ENCODE measurements at regions not wholly inside any gene's neighbourhood (a gene's known extent, or its start where the extent isn't known, plus 50 kb on each side); places are given as distances from the start of the nearest gene placed in this dataset.

- ChIA-PET CTCF (no interaction called here), POLR2A (no interaction called here)
- no peak for TF ChIP-seq CTCF (IDR thresholded peaks at IDR 0.05; ENCODE audit: low read depth, low read length)
- DNase-seq (ENCODE audit: low read depth, low spot score), result no peak
- Histone ChIP-seq H3K4me3 (ENCODE audit: low read depth, low read length) (no peak overlapping the region), H3K27me3 (ENCODE audit: control insufficient read depth, insufficient read depth, low read length) (no peaks in the 10 kb centered on the region), H3K27ac (ENCODE audit: low read depth, low read length) (peak overlapping the region; percentile 49), H3K9me3 (ENCODE audit: control insufficient read depth, insufficient read depth, low read length) (peaks cover 2% of the 10 kb centered on the region; the same call in 1 of the 2 replicates)
Observed at GRCh38 chr12:46921048-46921763, 95.4 kb upstream of the SLC38A4 start.

- TF ChIP-seq CTCF (IDR thresholded peaks at IDR 0.05; ENCODE audit: low read depth, low read length), result no peak
- DNase-seq (ENCODE audit: low read depth, low spot score), result peak; percentile 70
- CTCF ChIA-PET, result interaction anchor here (1.3 kb wide), 1 partner anchor 797 kb away, joined by 5 read pairs; no protein-coding TSS in a partner anchor
- Histone ChIP-seq H3K27me3 (ENCODE audit: control insufficient read depth, insufficient read depth, low read length) (no peaks in the 10 kb centered on the region), H3K27ac (ENCODE audit: low read depth, low read length) (no peak overlapping the region), H3K9me3 (ENCODE audit: control insufficient read depth, insufficient read depth, low read length) (peaks cover 2% of the 10 kb centered on the region; the same call in 1 of the 2 replicates), H3K4me3 (ENCODE audit: low read depth, low read length) (no peak overlapping the region)
- POLR2A ChIA-PET, result no interaction called here
Observed at GRCh38 chr12:46921764-46922133, 96.0 kb upstream of the SLC38A4 start.

GRCh38 chr12:46926526-46926925 lies 100.7 kb upstream of the SLC38A4 start:
- H3K27me3 ChIP-seq (ENCODE audit: control insufficient read depth, insufficient read depth, low read length), result no peaks in the 10 kb centered on the region
- CTCF ChIA-PET, result interaction anchor here (1.2 kb wide), 1 partner anchor 10 kb away, joined by 3 read pairs; no protein-coding TSS in a partner anchor

DNA sequence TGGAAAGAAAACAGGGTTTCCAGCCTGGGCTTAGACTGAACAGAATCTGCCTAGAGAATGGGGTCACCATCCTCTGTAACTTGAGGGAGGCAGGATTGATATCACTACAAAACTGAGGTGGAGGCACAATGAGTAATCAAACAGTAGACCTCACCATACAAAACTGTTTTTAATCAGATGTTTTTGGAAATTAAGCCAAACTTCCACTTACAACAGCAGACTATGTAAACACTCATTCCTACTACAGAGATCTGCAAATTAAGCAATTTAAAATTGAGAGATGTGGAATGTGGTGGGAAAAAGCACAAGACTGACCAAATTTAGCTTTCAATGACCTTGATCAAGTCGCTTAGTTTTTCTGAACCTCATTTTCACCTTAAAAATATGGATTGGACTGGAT lies 104.3 kb upstream of the SLC38A4 start:
- ChIA-PET POLR2A (no interaction called here), CTCF (interaction anchor here (0.7 to 1.3 kb wide), 3 partner anchors 91 to 804 kb away, joined by 3 to 4 read pairs (median 3); no protein-coding TSS in a partner anchor)
- Histone ChIP-seq H3K4me3 (ENCODE audit: low read depth, low read length) (no peak overlapping the region), H3K9me3 (ENCODE audit: control insufficient read depth, insufficient read depth, low read length) (no peaks in the 10 kb centered on the region; the same call in 1 of the 2 replicates), H3K27me3 (ENCODE audit: control insufficient read depth, insufficient read depth, low read length) (no peaks in the 10 kb centered on the region), H3K27ac (ENCODE audit: low read depth, low read length) (no peak overlapping the region)
- DNase-seq (ENCODE audit: low read depth, low spot score), result no peak
- no peak for TF ChIP-seq CTCF (IDR thresholded peaks at IDR 0.05; ENCODE audit: low read depth, low read length)

More at GRCh38 chr12:46926526-46926925, 100.7 kb upstream of the SLC38A4 start:
- POLR2A ChIA-PET, result no interaction called here
- H3K9me3 ChIP-seq (ENCODE audit: control insufficient read depth, insufficient read depth, low read length), result no peaks in the 10 kb centered on the region; the same call in 1 of the 2 replicates
- no peak overlapping the region for H3K4me3 ChIP-seq (ENCODE audit: low read depth, low read length)
- DNase-seq (ENCODE audit: low read depth, low spot score), result no peak
- H3K27ac ChIP-seq (ENCODE audit: low read depth, low read length), result no peak overlapping the region
- TF ChIP-seq CTCF (IDR thresholded peaks at IDR 0.05; ENCODE audit: low read depth, low read length), result no peak

DNA sequence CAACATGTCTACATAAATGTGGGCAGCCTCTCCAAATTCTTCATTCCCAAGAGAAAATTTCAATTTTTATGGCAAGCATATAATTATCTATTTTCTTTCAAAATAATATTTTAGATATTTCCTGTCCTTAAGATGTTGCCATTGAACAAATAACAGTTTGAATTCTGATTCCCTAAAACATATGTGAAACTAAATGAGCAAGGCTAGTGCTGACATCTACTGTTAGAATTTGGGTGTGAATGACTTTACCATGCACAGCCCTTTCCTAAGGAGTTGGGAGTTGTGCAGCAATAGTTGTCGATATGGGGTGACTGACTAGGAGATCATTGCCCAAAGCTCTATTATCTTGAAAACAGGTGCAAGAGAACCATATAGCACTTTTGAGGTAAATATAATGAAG lies 108.2 kb upstream of the SLC38A4 start:
- POLR2A ChIA-PET, result no interaction called here

More for the DNA sequence above, 108.2 kb upstream of the SLC38A4 start:
- no peak for DNase-seq (ENCODE audit: low read depth, low spot score)
- CTCF ChIA-PET, result interaction anchor here (0.7 to 5.1 kb wide), 14 partner anchors 9 to 809 kb away, joined by 3 to 23 read pairs (median 4); no protein-coding TSS in a partner anchor
- no peak overlapping the region for H3K4me3 ChIP-seq (ENCODE audit: low read depth, low read length)
- no peak overlapping the region for H3K27ac ChIP-seq (ENCODE audit: low read depth, low read length)
- TF ChIP-seq CTCF (IDR thresholded peaks at IDR 0.05; ENCODE audit: low read depth, low read length), result peak; percentile 65
- no peaks in the 10 kb centered on the region; the same call in 1 of the 2 replicates for H3K9me3 ChIP-seq (ENCODE audit: control insufficient read depth, insufficient read depth, low read length)
- H3K27me3 ChIP-seq (ENCODE audit: control insufficient read depth, insufficient read depth, low read length), result no peaks in the 10 kb centered on the region
